NCI-H146 treated with DMSO at 0.1 percent for 48 hours (cell line): ENCODE measurements at regions not wholly inside any gene's neighbourhood (a gene's known extent, or its start where the extent isn't known, plus 50 kb on each side); places are given as distances from the start of the nearest gene placed in this dataset.

ENCODE experiments used
- DNase-seq: peaks from one replicate; lab custom pipeline; 2025; ENCODE audit not compliant: unreplicated experiment; lab: John Stamatoyannopoulos, UW

- DNase-seq: no peak
These were observed 575.9 kb downstream of the IRS1 start for GRCh38 chr2:226223704-226224103.

- DNase-seq: no peak
These were observed 579.1 kb downstream of the IRS1 start for GRCh38 chr2:226220511-226220910.

DNA sequence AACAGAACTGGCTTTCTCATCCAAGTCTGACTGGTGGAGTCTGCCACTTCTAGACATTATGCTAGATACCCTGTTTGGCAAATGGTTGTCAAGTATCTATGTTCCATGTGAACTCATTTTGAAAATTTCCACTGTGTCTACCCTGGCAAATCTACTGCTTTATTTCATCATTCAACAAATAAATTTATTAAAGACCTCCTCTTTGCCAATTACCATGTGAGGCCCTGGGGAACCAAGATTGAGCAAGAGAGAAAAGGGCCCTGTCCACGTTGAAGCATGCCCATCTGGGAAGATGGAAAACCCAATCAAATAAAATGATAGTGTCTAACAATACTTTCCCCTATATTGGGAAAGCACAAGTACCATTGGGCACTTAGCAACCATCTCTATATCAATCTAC lies 582.4 kb downstream of the IRS1 start:
- DNase-seq: no peak

DNA sequence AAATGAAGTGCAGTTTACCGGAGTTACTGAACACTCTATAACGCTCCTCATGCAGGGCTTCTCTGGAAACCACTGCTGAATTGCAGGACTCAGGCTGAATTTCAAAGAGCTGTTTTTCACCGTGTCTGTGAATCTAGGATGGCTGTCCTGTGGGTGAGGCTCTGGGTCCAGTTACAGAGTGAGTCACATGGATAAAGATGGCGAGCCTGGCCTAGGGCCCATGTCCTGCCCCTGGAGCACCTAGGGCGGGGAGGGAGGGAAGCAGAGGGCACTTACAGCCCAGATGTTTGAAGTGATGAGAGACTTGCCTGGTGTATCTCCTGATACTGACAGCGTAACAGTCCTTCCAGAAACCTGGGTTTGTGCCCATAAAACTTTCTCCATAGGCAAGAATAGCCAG lies 583.0 kb downstream of the IRS1 start:
- DNase-seq: no peak

DNA sequence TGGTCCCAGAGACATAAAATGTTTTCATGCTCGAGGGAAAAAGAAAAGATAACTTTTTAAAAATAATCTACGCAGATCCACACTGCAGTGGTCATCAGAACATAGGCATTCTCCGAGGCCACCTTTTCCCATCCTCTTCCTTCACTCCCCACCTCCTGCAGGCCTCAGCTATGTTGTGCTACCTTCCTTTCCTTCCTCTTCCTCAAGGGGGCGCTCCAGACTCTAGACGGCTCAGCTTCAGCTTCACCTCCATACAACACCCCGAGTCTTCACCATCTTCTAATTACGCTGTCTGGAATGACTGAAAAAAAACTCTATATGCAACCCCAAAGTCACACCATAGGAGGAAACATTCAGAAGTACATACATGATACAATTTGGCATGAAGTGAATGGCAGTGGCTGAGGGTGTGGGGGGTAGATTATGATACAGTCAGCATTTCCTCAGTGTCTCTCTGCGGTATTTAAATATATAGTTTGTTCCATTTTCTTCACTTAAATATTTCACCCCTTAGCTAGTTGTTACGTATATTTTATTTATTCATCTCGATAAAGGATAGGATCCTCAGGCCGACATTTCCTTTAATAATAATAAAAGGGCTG lies 583.6 kb downstream of the IRS1 start:
- DNase-seq: no peak

DNA sequence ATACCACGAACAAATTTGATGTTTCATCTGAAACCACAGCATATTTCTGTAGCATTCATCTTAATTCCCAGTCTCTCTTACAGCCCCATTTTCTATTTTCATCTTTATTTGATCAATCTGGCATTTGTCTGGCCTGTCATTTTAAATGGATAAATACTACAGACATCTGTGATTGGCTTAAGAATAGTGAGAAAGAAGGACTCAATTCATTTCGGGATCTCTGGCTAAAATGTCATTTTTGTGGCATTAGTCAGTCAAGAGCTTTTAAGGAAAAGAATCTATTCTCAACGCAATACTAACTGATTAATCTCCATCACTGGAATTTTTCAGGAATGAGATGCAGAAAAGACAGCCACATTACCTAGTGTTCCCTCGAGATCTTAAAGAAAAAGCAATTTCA lies 585.9 kb downstream of the IRS1 start:
- no peak for DNase-seq

DNA sequence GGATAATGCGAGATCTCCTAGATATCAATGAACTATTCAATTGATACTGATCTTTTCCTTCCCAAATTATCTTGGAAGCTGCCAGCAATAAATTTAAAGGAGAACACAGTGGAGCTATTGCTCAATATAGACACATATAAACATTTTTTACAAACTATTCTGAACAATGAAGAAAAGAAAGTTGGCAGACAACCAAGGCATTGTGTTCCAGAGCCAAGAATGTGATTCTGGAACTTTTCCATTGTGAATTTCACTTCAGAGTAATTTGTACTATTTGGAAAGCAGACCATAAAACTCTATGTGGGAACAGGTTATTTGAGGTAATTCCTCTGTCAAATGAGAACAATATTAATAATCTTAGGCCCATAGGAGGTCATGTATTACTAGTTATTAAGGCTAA lies 588.2 kb downstream of the IRS1 start:
- no peak for DNase-seq

DNA sequence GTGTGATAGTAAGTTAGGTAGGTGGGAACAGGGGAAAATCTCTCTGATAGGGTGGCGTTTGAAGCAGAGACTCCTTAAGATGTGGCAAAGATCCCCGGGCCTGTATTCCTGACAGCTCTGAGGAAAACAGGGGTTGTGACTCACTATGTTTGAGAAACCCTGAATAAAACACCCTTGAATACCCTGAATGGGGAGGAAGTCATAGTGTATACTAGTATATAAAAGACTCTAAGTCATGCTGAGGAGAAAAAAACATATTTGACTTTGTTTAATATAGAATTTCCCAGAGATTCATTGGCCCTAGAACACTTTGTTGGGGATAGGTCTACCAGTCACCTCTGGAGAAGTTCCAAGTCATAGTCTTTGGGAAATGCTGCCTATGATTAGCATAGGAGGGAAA lies 590.9 kb downstream of the IRS1 start:
- DNase-seq: no peak

DNA sequence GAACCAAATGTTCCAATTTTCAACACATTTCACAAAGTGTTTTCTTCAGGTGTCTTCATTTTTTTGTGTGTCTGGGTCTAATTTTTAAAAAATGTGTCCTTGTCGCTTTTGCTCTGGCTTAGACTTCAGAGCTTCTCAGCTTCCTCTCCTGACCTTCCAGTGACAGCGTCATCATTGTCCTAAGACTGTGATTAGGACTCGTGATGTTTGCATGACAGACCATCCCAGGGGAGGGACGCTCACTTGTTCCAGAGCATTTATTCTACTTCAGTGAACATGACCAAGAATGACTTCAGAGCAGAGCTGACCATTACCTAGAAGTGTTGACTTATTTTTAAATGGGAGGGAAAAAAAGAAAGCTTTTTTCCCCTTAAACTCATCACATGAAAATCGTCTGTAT lies 591.9 kb downstream of the IRS1 start:
- DNase-seq: no peak

- DNase-seq: no peak
These were observed 600.1 kb downstream of the IRS1 start for GRCh38 chr2:226199555-226199954.

DNA sequence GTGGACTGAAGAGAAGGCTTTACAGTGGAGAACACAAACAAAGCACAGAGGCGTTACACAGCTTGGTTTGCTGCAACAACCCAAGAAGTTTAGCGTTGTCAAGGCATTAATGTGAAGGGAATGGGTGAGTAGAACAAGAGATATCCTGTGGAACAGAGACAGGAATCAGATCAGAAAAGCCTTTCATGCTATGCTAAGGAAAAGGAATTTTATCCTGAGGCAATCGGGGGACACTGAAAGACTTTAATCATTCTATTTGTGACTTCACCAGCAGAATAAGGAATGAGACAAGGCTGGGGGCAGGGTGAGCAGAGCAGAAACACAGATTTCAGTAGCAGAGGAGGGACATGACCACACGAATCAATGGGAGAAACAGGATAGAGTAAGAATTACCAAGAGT lies 600.7 kb downstream of the IRS1 start:
- DNase-seq: no peak

DNA sequence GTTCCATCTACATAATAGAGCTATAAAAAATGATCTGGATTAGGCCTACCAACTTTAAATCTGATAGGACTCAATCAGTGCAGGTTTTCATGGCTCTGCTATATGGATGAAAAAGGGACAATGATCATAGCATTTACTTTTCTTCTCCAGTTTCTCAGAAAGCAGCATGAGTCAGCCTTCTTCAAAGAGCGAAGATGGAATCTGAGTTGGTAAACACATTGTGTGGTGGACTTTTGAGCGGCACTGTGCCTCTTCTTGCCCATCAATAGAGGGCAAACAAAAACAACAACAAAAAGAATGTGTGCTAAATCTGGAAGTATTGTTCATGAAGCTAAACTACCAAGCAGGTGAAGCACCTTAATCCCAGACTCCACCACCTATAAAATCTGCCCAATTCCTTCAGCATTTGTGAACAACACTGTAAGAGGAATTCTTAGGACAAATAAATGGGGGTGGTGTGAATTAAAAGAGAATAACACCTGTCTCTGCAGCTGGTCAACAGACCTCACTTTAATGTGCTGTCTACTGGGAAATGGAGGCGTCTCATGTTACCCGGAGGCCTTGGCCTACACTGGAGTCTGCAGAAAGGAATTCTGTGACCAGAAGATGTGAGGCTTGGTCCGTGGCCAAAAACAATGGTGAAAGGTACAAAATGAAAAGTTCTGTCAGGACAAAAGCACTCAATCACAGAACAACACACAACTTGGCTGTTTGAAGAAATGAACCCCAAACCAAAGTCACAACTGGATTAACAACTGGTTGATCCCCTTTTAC lies 609.0 kb downstream of the IRS1 start:
- DNase-seq: no peak

GRCh38 chr2:226189061-226189460 lies 610.6 kb downstream of the IRS1 start:
- no peak for DNase-seq

DNA sequence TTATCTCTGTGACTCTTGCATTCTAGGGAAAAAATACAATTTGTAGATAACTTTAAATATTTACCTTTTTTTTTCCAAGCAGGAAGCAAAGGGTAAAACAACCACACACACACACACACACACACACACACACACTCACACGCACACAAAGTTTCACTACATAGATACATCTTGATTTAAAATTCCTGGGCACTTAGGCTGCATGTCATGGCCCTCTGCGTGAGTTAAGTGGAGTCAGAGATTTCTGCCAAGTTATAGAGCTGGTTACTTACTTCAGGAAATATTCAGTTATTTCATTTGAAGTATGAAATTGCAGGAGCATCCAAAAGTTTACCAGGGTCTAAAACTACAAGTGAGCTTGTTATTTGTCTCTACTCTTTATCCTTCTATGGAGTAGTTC lies 612.0 kb downstream of the IRS1 start:
- no peak for DNase-seq

GRCh38 chr2:226187156-226187555 lies 612.5 kb downstream of the IRS1 start:
- DNase-seq: no peak

- DNase-seq: no peak
These were observed 613.9 kb downstream of the IRS1 start for GRCh38 chr2:226185616-226186211.

- DNase-seq: no peak
These were observed 614.5 kb downstream of the IRS1 start for GRCh38 chr2:226184940-226185615.

DNA sequence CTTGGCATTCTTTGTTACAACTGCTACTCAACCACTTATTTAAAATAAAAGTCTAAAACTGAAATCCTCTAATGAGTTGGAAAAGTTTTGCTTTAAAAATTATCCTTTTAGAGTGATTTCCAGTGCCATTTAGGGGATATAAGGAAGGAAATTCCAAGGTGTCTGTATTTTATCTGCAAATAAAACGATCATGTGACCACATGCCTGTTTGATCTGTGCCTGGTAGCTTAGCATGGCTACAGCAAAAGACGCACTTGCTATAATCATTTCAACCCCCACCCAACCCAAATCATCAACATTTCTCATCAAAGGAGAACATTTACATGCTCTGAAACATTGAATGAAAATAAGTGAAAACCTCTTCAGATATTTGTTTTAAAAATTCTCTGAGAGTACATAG lies 615.1 kb downstream of the IRS1 start:
- no peak for DNase-seq

- no peak for DNase-seq
These were observed 616.1 kb downstream of the IRS1 start for GRCh38 chr2:226183550-226183949.

- DNase-seq: no peak
These were observed 616.6 kb downstream of the IRS1 start for GRCh38 chr2:226183033-226183432.

DNA sequence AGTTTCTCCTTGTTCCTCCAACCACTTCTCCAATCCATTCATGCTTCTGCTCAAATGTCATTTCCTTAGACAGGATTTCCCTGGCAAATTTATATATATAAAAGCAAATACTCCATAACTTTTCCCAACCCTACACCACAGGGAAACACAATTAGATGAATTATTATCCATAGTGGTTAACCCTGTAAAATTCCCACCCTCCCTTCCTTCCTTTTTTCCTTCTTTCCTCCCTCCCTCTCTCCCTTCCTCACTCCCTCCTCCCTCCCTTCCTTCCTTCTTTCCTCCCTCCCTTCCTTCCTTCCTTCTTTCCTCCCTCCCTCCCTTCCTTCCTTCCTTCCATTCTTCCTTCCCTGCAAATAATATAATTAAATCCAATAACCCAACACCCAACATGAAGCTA lies 617.7 kb downstream of the IRS1 start:
- no peak for DNase-seq

DNA sequence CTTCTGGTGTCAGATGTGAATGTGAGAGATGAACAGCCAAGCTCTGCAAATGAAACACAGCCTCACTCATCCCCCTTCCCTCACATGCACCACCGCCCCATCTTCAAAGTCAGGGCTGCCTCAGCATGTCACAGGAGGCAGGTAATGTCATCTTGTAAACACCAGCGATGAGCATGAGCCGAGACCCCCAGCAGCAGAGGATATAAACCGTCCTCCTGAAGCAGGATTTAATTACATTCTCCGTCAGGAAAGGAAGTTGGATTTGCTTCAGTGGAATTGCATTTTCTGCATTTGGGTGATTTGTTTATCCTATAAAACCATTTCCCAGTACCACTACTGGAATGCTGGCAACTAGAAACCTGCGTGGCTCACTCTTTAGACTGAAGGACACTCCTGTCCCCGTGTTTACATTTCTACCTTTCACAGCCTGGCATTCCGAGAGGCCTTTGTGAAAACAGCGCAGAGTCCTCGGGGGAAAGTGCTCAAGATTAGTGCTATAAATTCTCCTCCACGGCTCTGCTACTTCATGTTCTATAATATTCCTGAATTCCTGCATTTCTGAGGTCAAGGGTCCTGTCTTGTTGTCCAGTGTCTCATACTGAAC lies 619.2 kb downstream of the IRS1 start:
- no peak for DNase-seq
